NCI-H128 (cell line): ENCODE measurements at regions not wholly inside any gene's neighbourhood (a gene's known extent, or its start where the extent isn't known, plus 50 kb on each side); places are given as distances from the start of the nearest gene placed in this dataset.

Source experiments
- DNase-seq: peaks from one replicate; lab custom pipeline; 2025; ENCODE audit not compliant: unreplicated experiment; lab: John Stamatoyannopoulos, UW

- DNase-seq: no peak
Measured at GRCh38 chr15:45743426-45744235, 108.8 kb downstream of the SQOR start.

- no peak for DNase-seq
Measured at GRCh38 chr15:45744236-45744589, 109.4 kb downstream of the SQOR start.

- DNase-seq: no peak
Measured at GRCh38 chr15:45747426-45747825, 112.6 kb downstream of the SQOR start.

GRCh38 chr15:45751629-45752028 is 116.8 kb downstream of the SQOR start:
- no peak for DNase-seq

- no peak for DNase-seq
Measured at GRCh38 chr15:45759936-45760335, 125.1 kb downstream of the SQOR start.

- no peak for DNase-seq
Measured at GRCh38 chr15:45762726-45763125, 127.9 kb downstream of the SQOR start.

GRCh38 chr15:45763170-45763869 is 128.5 kb downstream of the SQOR start:
- DNase-seq: no peak

GRCh38 chr15:45773149-45773548 is 138.3 kb downstream of the SQOR start:
- DNase-seq: no peak

- DNase-seq: no peak
Measured at GRCh38 chr15:45776772-45777171, 141.9 kb downstream of the SQOR start.

- DNase-seq: no peak
Measured at GRCh38 chr15:45777781-45778180, 143.0 kb downstream of the SQOR start.

GRCh38 chr15:45780352-45780751 is 145.5 kb downstream of the SQOR start:
- no peak for DNase-seq

- no peak for DNase-seq
Measured at GRCh38 chr15:45784656-45785055, 149.8 kb downstream of the SQOR start.

- DNase-seq: no peak
Measured at GRCh38 chr15:45785897-45786296, 151.1 kb downstream of the SQOR start.

GRCh38 chr15:45790325-45790943 is 155.6 kb downstream of the SQOR start:
- DNase-seq: no peak

- no peak for DNase-seq
Measured at GRCh38 chr15:45794304-45794703, 159.5 kb downstream of the SQOR start.

- DNase-seq: no peak
Measured at GRCh38 chr15:45794712-45795439, 160.0 kb downstream of the SQOR start.

GRCh38 chr15:45795440-45796069 is 160.7 kb downstream of the SQOR start:
- peak; percentile 8 for DNase-seq

- DNase-seq: no peak
Measured at GRCh38 chr15:45796433-45796832, 161.6 kb downstream of the SQOR start.

GRCh38 chr15:45799508-45799907 is 164.7 kb downstream of the SQOR start:
- no peak for DNase-seq

GRCh38 chr15:45801543-45801942 is 166.7 kb downstream of the SQOR start:
- DNase-seq: no peak

GRCh38 chr15:45802140-45802539 is 167.3 kb downstream of the SQOR start:
- DNase-seq: peak; percentile 47
